SU-DHL-6 (cell line): ENCODE measurements at regions not wholly inside any gene's neighbourhood (a gene's known extent, or its start where the extent isn't known, plus 50 kb on each side); places are given as distances from the start of the nearest gene placed in this dataset.

Experiments
- H2AFZ ChIP-seq: fragments of 200-600 bp; sonication (generic); 2 replicates; pipeline ENCODE4 v1.6.1; 2014; ENCODE audit warnings: low read depth, mild to moderate bottlenecking, moderate library complexity, mixed read lengths, antibody characterized with exemption, low read length; ENCODE audit not compliant: severe bottlenecking
- H3F3A ChIP-seq: fragments of 200-600 bp; shearing (Covaris generic); 2 replicates; pipeline ENCODE4 v1.6.0; 2016; ENCODE audit warnings: antibody characterized with exemption, mild to moderate bottlenecking; ENCODE audit not compliant: insufficient read depth
- H3K27ac ChIP-seq: fragments of 200-600 bp; sonication (generic); 2 replicates; pipeline ENCODE4 v1.5.1; 2016; ENCODE audit warnings: low read depth, mild to moderate bottlenecking, low read length, moderate library complexity, mixed read lengths
- H3K27me3 ChIP-seq: fragments of 200-600 bp; sonication (generic), shearing (Covaris generic); 2 replicates; pipeline ENCODE4 v1.6.0; 2014; ENCODE audit warnings: mild to moderate bottlenecking, low read length
- H3K36me3 ChIP-seq: fragments of 200-600 bp; sonication (generic); 2 replicates; pipeline ENCODE4 v1.6.1; 2014; ENCODE audit warnings: mild to moderate bottlenecking, low read length, mixed read lengths
- H3K4me2 ChIP-seq: fragments of 300-600, 200-600 bp; shearing (Covaris generic), sonication (generic); 2 replicates; pipeline ENCODE4 v1.6.0; 2014; ENCODE audit warnings: low read length, low read depth, mild to moderate bottlenecking; ENCODE audit not compliant: poor library complexity, severe bottlenecking
- H3K4me3 ChIP-seq: fragments of 200-600 bp; sonication (generic); 2 replicates; pipeline ENCODE4 v1.5.1; 2014; ENCODE audit warnings: antibody characterized with exemption, low read length, mild to moderate bottlenecking, mixed read lengths; ENCODE audit not compliant: insufficient read depth, poor library complexity, severe bottlenecking
- H3K79me2 ChIP-seq: fragments of 200-600 bp; sonication (generic); 2 replicates; pipeline ENCODE4 v1.6.1; 2014; ENCODE audit warnings: mild to moderate bottlenecking, low read length, moderate library complexity; ENCODE audit not compliant: insufficient read depth
- H3K9ac ChIP-seq: fragments of 200-600 bp; sonication (generic); 2 replicates; pipeline ENCODE4 v1.7.0; 2014; ENCODE audit warnings: mild to moderate bottlenecking, low read length
- H3K9me2 ChIP-seq: fragments of 200-600 bp; sonication (generic); replicated peaks from 2 replicates; pipeline ENCODE4 v1.6.1; 2014; ENCODE audit warnings: low read length; ENCODE audit not compliant: insufficient read depth
- H3K9me3 ChIP-seq: fragments of 200-600 bp; sonication (generic); 2 replicates; pipeline ENCODE4 v1.6.1; 2014; ENCODE audit warnings: low read length, mixed read lengths; ENCODE audit not compliant: insufficient read depth
- H4K20me1 ChIP-seq: fragments of 200-600 bp; sonication (generic); 2 replicates; pipeline ENCODE4 v1.6.1; 2014; ENCODE audit warnings: low read depth, mild to moderate bottlenecking, antibody characterized with exemption, low read length, moderate library complexity, mixed read lengths
- CTCF ChIP-seq: fragments of 200-600 bp; sonication (generic); IDR thresholded peaks from one replicate; pipeline ENCODE4 v1.5.1; 2017; ENCODE audit warnings: antibody characterized with exemption, mild to moderate bottlenecking, low read length, moderate library complexity; ENCODE audit not compliant: insufficient read depth, poor library complexity, severe bottlenecking
- EZH2phosphoT487 ChIP-seq: fragments of 200-600 bp; sonication (generic), shearing (Covaris generic); conservative IDR thresholded peaks from 2 replicates; pipeline ENCODE4 v1.6.1; 2018; ENCODE audit warnings: mild to moderate bottlenecking, antibody characterized with exemption, low read length, moderate library complexity, mixed read lengths

- Histone ChIP-seq H3K27ac (no peak overlapping the region), H3K9me2 (no peaks in the 10 kb centered on the region), H3K27me3 (no peaks in the 10 kb centered on the region), H3K4me3 (no peak overlapping the region), H3K9me3 (no peaks in the 10 kb centered on the region), H3K9ac (no peak overlapping the region), H4K20me1 (no peaks in the 10 kb centered on the region), H3K79me2 (no peaks in the 10 kb centered on the region), H2AFZ (no peak overlapping the region), H3K36me3 (no peaks in the 10 kb centered on the region), H3K4me2 (no peak overlapping the region), H3F3A (no peaks in the 10 kb centered on the region)
- TF ChIP-seq CTCF (no peak), EZH2phosphoT487 (no peak)
Observed at GRCh38 chr13:81988567-81988966, 1647.6 kb upstream of the SPRY2 start.

GRCh38 chr13:81987677-81988357 is 1646.9 kb upstream of the SPRY2 start:
- Histone ChIP-seq H4K20me1 (no peaks in the 10 kb centered on the region), H3K79me2 (no peaks in the 10 kb centered on the region), H3K9me3 (no peaks in the 10 kb centered on the region), H2AFZ (no peak overlapping the region), H3F3A (no peaks in the 10 kb centered on the region), H3K27me3 (no peaks in the 10 kb centered on the region), H3K4me3 (no peak overlapping the region), H3K27ac (no peak overlapping the region), H3K9me2 (no peaks in the 10 kb centered on the region), H3K36me3 (no peaks in the 10 kb centered on the region), H3K9ac (no peak overlapping the region), H3K4me2 (no peak overlapping the region)
- TF ChIP-seq CTCF (no peak), EZH2phosphoT487 (no peak)

GRCh38 chr13:81987159-81987558 is 1646.2 kb upstream of the SPRY2 start:
- Histone ChIP-seq H3K9me3 (no peaks in the 10 kb centered on the region), H3K79me2 (no peaks in the 10 kb centered on the region), H3K36me3 (no peaks in the 10 kb centered on the region), H4K20me1 (no peaks in the 10 kb centered on the region), H3K27me3 (no peaks in the 10 kb centered on the region), H3K4me3 (no peak overlapping the region), H3K9ac (no peak overlapping the region), H2AFZ (no peak overlapping the region), H3K4me2 (no peak overlapping the region), H3K9me2 (no peaks in the 10 kb centered on the region), H3F3A (no peaks in the 10 kb centered on the region), H3K27ac (no peak overlapping the region)
- TF ChIP-seq CTCF (no peak), EZH2phosphoT487 (no peak)
